ENCODE measurements at regions not wholly inside any gene's neighbourhood (a gene's known extent, or its start where the extent isn't known, plus 50 kb on each side); places are given as distances from the start of the nearest gene placed in this dataset.

DNA sequence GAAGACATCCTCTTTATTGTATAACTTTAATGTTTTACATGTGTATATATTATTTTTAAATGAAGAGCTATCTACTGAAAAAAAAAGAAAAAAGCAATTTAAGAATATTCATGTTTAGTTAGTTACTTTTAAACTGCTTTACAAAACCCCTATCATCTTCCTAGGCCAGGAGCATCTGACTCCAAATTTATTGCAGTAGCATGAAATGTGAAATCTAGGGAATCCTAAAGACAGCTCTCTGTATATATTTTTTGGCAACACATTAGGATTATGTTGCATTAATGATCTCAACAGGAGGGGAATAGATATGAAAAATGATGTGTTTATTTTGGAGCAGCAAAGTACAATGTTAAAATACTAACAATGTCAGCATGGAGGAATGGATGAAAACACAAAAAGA lies 158.3 kb downstream of the CNTN3 start:
- no peaks in the 10 kb centered on the region for H3K36me3 ChIP-seq
- ATAC-seq (ENCODE audit: low FRiP score in 2 of 2) (no peak), DNase-seq (no peak)
- TF ChIP-seq EP300 (IDR thresholded peaks at IDR 0.05) (no peak), POLR2A (IDR thresholded peaks at IDR 0.05) (no peak)
- H3K4me1 ChIP-seq, result no peaks in the 10 kb centered on the region
- no peak overlapping the region for H3K27ac ChIP-seq
- H3K27me3 ChIP-seq, result no peaks in the 10 kb centered on the region
- H3K9me3 ChIP-seq, result no peaks in the 10 kb centered on the region
- no peak overlapping the region for H3K4me3 ChIP-seq

DNA sequence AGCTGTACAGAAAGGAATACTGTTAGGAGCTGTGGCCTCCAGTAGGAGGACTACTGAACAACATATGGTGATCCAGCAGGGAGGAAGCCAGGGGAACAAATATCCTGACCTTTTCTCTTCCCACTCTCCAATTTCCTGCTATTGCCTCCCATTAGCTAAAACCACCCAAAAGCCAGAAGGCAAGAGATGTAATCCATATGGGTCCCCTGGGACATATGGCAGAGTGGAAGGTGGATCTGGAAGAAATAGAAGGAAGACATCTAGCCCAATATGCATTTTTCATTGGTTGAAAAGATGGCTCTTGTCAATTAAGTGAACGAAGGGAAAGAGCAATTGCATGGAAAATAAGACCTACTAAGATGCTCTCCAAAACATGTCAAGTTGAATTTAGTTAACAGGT lies 167.2 kb downstream of the CNTN3 start:
- H3K9me3 ChIP-seq, result peaks cover 0 to 3% (median 0%) of the 10 kb centered on the region in 4 donors
- no peak for DNase-seq
- 83 to 88% methylated on average over 1 of the region's 1 CpG for WGBS, 2 donors
- TF ChIP-seq POLR2AphosphoS5 (IDR thresholded peaks at IDR 0.05) (no peak), EP300 (IDR thresholded peaks at IDR 0.05) (no peak), POLR2A (IDR thresholded peaks at IDR 0.05) (no peak)
- TF ChIP-seq, protein P1, sequence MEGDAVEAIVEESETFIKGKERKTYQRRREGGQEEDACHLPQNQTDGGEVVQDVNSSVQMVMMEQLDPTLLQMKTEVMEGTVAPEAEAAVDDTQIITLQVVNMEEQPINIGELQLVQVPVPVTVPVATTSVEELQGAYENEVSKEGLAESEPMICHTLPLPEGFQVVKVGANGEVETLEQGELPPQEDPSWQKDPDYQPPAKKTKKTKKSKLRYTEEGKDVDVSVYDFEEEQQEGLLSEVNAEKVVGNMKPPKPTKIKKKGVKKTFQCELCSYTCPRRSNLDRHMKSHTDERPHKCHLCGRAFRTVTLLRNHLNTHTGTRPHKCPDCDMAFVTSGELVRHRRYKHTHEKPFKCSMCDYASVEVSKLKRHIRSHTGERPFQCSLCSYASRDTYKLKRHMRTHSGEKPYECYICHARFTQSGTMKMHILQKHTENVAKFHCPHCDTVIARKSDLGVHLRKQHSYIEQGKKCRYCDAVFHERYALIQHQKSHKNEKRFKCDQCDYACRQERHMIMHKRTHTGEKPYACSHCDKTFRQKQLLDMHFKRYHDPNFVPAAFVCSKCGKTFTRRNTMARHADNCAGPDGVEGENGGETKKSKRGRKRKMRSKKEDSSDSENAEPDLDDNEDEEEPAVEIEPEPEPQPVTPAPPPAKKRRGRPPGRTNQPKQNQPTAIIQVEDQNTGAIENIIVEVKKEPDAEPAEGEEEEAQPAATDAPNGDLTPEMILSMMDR (IDR thresholded peaks at IDR 0.05), result no peak
- no peaks in the 10 kb centered on the region for H3K36me3 ChIP-seq
- H3K27ac ChIP-seq, result no peak overlapping the region
- H3K4me1 ChIP-seq, result no peaks in the 10 kb centered on the region
- no peak for ATAC-seq (ENCODE audit: low FRiP score in 2 of 2)
- H3K4me3 ChIP-seq, result no peak overlapping the region
- no peaks in the 10 kb centered on the region for H3K27me3 ChIP-seq

DNA sequence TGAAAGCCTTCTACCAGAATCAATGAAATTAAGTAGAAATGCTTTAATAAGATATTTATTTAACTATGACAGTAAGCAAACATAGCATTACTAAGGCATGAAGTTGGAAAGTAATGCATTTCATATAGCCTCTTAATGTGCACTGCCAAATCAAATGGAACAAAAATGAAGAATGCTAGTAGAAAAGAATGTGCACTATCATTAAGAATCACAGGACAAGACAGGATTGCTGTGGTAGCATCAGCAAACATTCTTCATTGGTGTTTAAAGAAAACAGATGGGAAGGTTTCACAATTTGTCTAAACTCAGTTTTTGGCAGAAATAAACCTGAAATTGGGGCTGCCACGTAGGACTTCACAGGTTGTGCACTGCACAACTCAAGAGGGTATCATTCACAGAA lies 168.9 kb downstream of the CNTN3 start:
- no peaks in the 10 kb centered on the region for H3K36me3 ChIP-seq

DNA sequence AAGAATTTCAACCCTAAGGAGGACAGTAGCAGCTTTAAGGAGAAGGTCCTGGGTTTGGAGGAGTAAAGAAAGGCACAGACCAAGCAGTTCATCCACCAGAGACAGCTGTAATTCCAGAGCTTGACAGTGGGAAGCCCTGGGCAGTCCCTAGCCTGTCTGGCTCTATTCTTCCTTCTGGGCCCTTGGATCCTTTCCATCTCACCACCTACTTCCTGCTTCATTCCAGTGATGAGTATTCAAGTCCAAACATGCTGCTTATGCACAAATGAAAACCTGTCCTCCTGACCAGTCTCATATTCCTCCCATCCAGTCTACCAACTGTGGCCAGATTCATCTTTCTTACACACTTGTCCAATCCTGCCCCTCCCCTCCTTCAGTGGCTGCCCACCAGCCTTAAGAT lies 171.4 kb downstream of the CNTN3 start:
- H3K4me3 ChIP-seq, result no peak overlapping the region
- TF ChIP-seq POLR2A (IDR thresholded peaks at IDR 0.05) (no peak), POLR2AphosphoS5 (IDR thresholded peaks at IDR 0.05) (no peak), EP300 (IDR thresholded peaks at IDR 0.05) (no peak)
- TF ChIP-seq, protein P1 (IDR thresholded peaks at IDR 0.05), result no peak
- no peaks in the 10 kb centered on the region for H3K4me1 ChIP-seq
- H3K36me3 ChIP-seq, result no peaks in the 10 kb centered on the region
- H3K27me3 ChIP-seq, result no peaks in the 10 kb centered on the region
- H3K27ac ChIP-seq, result no peak overlapping the region
- no peaks in the 10 kb centered on the region for H3K9me3 ChIP-seq
- DNase-seq (no peak), ATAC-seq (ENCODE audit: low FRiP score in 2 of 2) (no peak)

More for the DNA sequence above, 168.9 kb downstream of the CNTN3 start:
- ATAC-seq (ENCODE audit: low FRiP score in 2 of 2) (no peak), DNase-seq (no peak)
- Histone ChIP-seq H3K4me3 (no peak overlapping the region), H3K27me3 (no peaks in the 10 kb centered on the region), H3K27ac (no peak overlapping the region), H3K9me3 (no peaks in the 10 kb centered on the region), H3K4me1 (no peaks in the 10 kb centered on the region)
- no peak for TF ChIP-seq POLR2A (IDR thresholded peaks at IDR 0.05)
- TF ChIP-seq, protein P1 (IDR thresholded peaks at IDR 0.05), result no peak
- TF ChIP-seq EP300 (IDR thresholded peaks at IDR 0.05), result no peak
- no peak for TF ChIP-seq POLR2AphosphoS5 (IDR thresholded peaks at IDR 0.05)
- WGBS, 2 donors, result 70 to 71% methylated on average over 1 of the region's 1 CpG

DNA sequence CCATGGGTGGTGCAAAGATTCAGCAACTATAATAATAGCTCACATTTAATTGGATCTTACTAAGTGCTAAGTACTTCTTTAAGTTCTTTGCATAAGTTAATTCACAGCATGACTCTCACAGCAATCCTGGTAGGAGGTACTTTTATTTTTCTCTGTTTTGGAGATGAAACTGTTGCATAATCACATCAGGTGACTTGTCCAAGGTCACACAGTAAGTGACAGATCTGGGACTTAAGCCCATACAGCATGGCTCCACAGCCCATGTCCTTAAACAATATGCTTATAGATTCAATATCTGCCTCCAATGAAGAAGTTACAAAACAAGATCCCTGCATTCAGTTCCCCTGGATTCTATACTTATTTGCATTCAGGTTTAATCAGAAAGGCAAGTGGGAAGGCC lies 171.8 kb downstream of the CNTN3 start:
- DNase-seq, result no peak

More for the DNA sequence above, 171.8 kb downstream of the CNTN3 start:
- H3K4me1 ChIP-seq, result no peaks in the 10 kb centered on the region
- ATAC-seq (ENCODE audit: low FRiP score in 2 of 2), result no peak
- TF ChIP-seq, protein P1 (IDR thresholded peaks at IDR 0.05), result no peak
- TF ChIP-seq POLR2A (IDR thresholded peaks at IDR 0.05) (no peak), POLR2AphosphoS5 (IDR thresholded peaks at IDR 0.05) (no peak)
- no peaks in the 10 kb centered on the region for H3K36me3 ChIP-seq
- no peaks in the 10 kb centered on the region for H3K9me3 ChIP-seq
- H3K4me3 ChIP-seq, result no peak overlapping the region
- H3K27me3 ChIP-seq, result no peaks in the 10 kb centered on the region
- no peak overlapping the region for H3K27ac ChIP-seq

Data from upper lobe of left lung (tissue), 6 donors.